ENCODE measurements at regions not wholly inside any gene's neighbourhood (a gene's known extent, or its start where the extent isn't known, plus 50 kb on each side); places are given as distances from the start of the nearest gene placed in this dataset.

DNA sequence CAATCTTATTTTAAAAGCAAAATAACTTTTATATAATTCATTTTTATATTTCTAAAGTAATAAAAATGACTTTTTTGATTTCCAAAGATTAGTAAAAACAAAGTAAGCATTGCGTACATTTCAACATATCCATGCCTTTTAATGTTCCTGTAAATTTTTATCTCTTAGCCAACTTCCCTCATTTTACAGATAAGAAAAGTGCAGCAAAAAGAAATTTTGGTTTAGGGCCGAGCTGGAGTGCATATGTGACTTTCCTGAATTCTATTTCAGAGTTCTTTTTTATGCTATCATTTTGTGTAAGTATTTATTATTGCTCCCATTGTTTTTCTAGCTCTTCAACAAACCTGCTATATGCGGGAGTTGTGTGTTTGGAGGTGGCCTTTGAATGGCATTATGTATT lies 195.3 kb downstream of the NHLRC3 start:
- Mint-ChIP-seq H3K4me3 (no peak overlapping the region), H3K36me3 (ENCODE audit: low read depth) (no peaks in the 10 kb centered on the region), H3K9me3 (no peaks in the 10 kb centered on the region), H3K27me3 (ENCODE audit: insufficient read depth) (peaks cover 5% of the 10 kb centered on the region), H3K4me1 (peaks cover 2% of the 10 kb centered on the region), H3K27ac (no peak overlapping the region)
- TF ChIP-seq, protein P1, sequence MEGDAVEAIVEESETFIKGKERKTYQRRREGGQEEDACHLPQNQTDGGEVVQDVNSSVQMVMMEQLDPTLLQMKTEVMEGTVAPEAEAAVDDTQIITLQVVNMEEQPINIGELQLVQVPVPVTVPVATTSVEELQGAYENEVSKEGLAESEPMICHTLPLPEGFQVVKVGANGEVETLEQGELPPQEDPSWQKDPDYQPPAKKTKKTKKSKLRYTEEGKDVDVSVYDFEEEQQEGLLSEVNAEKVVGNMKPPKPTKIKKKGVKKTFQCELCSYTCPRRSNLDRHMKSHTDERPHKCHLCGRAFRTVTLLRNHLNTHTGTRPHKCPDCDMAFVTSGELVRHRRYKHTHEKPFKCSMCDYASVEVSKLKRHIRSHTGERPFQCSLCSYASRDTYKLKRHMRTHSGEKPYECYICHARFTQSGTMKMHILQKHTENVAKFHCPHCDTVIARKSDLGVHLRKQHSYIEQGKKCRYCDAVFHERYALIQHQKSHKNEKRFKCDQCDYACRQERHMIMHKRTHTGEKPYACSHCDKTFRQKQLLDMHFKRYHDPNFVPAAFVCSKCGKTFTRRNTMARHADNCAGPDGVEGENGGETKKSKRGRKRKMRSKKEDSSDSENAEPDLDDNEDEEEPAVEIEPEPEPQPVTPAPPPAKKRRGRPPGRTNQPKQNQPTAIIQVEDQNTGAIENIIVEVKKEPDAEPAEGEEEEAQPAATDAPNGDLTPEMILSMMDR (conservative IDR thresholded peaks at IDR 0.05) = no peak
- H3K27me3 ChIP-seq (ENCODE audit: control insufficient read depth, insufficient read depth, low read length, poor library complexity, severe bottlenecking) = no peaks in the 10 kb centered on the region
- whole genome bisulfite sequencing, 2 experiments (ENCODE audit: insufficient coverage in 1 of 2, insufficient read length in 1 of 2) = 86 to 100% methylated on average over 1 to 3 of the region's 3 CpGs
- no peak overlapping the region for H3K27ac ChIP-seq (ENCODE audit: low read depth, low read length)
- H3K9me3 ChIP-seq (ENCODE audit: control insufficient read depth, low read length) = no peaks in the 10 kb centered on the region
- no peaks in the 10 kb centered on the region for H3K36me3 ChIP-seq (ENCODE audit: control insufficient read depth, insufficient read depth, low read length)
- no peaks in the 10 kb centered on the region for H3K4me1 ChIP-seq (ENCODE audit: control insufficient read depth, insufficient read depth, low read length)
- H3K4me3 ChIP-seq (ENCODE audit: low read length) = no peak overlapping the region
- DNase-seq = no peak
- no peak overlapping the region for H3K9ac ChIP-seq (ENCODE audit: extremely low read depth, low read length, poor library complexity, severe bottlenecking)

DNA sequence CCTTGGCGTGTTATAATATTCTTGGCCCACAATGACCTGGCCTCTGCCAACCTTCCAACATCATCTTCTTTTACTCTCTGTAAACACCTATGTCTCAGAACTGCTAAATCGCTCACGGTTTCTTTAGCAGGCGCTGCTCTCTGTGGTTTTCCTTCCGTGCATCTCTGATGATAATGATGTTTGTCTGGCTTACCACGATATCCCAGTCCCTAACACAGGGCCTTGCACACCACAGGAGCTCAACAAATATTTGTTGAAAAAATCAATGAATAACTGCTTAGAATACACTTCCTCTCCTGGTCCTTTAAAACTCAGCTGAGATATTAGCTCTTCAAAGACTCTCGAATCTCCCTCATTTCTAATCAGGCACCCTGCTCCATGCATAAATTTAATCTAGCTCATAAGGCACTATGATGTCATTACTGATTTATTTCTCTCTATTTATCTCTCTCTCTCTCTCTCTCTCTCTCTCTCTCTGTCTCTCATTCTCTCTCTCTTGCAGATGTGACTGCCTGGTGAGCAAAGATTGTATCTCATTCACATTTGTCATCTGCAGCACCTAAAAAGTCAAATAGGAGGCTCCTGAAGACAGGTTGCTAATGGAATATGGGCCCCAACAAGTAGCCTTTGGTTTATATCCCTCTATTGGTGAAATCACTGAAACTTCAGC lies 206.4 kb downstream of the NHLRC3 start:
- Mint-ChIP-seq H3K4me1 (no peaks in the 10 kb centered on the region), H3K27me3 (ENCODE audit: insufficient read depth) (no peaks in the 10 kb centered on the region), H3K9me3 (no peaks in the 10 kb centered on the region), H3K27ac (no peak overlapping the region), H3K4me3 (no peak overlapping the region), H3K36me3 (ENCODE audit: low read depth) (no peaks in the 10 kb centered on the region)
- Histone ChIP-seq H3K4me3 (ENCODE audit: low read length) (no peak overlapping the region), H3K36me3 (ENCODE audit: control insufficient read depth, insufficient read depth, low read length) (no peaks in the 10 kb centered on the region), H3K9ac (ENCODE audit: extremely low read depth, low read length, poor library complexity, severe bottlenecking) (no peak overlapping the region), H3K4me1 (ENCODE audit: control insufficient read depth, insufficient read depth, low read length) (no peaks in the 10 kb centered on the region), H3K27me3 (ENCODE audit: control insufficient read depth, insufficient read depth, low read length, poor library complexity, severe bottlenecking) (no peaks in the 10 kb centered on the region), H3K27ac (ENCODE audit: low read depth, low read length) (no peak overlapping the region), H3K9me3 (ENCODE audit: control insufficient read depth, low read length) (no peaks in the 10 kb centered on the region)
- 94% methylated on average over 5 to 7 of the region's 7 CpGs for WGBS, 2 experiments (ENCODE audit: insufficient coverage in 1 of 2, insufficient read length in 1 of 2)
- no peak for DNase-seq
- TF ChIP-seq, protein P1 (conservative IDR thresholded peaks at IDR 0.05) = no peak

DNA sequence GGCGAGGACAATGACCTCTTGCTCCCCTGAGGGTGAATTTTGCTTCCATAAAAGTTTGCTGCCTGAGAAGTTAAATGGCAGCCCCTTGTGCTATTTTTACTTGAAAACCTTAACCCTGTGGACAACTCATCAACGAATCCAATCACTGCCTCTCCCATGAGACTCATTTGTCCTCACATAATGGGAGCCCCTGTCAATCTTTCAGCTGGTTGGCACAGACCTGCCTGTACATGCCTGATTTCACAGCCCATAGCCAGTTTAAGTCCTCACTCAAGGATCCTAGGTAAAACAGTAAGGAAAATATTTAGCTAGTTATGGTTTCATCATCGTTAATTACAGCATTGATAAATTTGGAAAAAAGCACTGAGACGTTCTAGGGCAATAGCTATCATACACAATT lies 207.4 kb downstream of the NHLRC3 start:
- TF ChIP-seq, protein P1 (conservative IDR thresholded peaks at IDR 0.05) = no peak
- no peak overlapping the region for H3K4me3 ChIP-seq (ENCODE audit: low read length)
- H3K27ac ChIP-seq (ENCODE audit: low read depth, low read length) = no peak overlapping the region
- WGBS, 2 experiments (ENCODE audit: insufficient coverage in 1 of 2, insufficient read length in 1 of 2) = 83 to 100% methylated on average over 2 to 4 of the region's 4 CpGs
- H3K27me3 Mint-ChIP-seq (ENCODE audit: insufficient read depth) = no peaks in the 10 kb centered on the region
- no peak overlapping the region for H3K4me3 Mint-ChIP-seq
- no peaks in the 10 kb centered on the region for H3K36me3 ChIP-seq (ENCODE audit: control insufficient read depth, insufficient read depth, low read length)
- no peaks in the 10 kb centered on the region for H3K9me3 ChIP-seq (ENCODE audit: control insufficient read depth, low read length)
- DNase-seq = no peak
- H3K4me1 Mint-ChIP-seq = no peaks in the 10 kb centered on the region
- H3K36me3 Mint-ChIP-seq (ENCODE audit: low read depth) = no peaks in the 10 kb centered on the region
- no peaks in the 10 kb centered on the region for H3K9me3 Mint-ChIP-seq
- H3K27ac Mint-ChIP-seq = no peak overlapping the region
- H3K9ac ChIP-seq (ENCODE audit: extremely low read depth, low read length, poor library complexity, severe bottlenecking) = no peak overlapping the region
- H3K27me3 ChIP-seq (ENCODE audit: control insufficient read depth, insufficient read depth, low read length, poor library complexity, severe bottlenecking) = no peaks in the 10 kb centered on the region
- H3K4me1 ChIP-seq (ENCODE audit: control insufficient read depth, insufficient read depth, low read length) = no peaks in the 10 kb centered on the region
